ENCODE measurements at regions not wholly inside any gene's neighbourhood (a gene's known extent, or its start where the extent isn't known, plus 50 kb on each side); places are given as distances from the start of the nearest gene placed in this dataset.

DNA sequence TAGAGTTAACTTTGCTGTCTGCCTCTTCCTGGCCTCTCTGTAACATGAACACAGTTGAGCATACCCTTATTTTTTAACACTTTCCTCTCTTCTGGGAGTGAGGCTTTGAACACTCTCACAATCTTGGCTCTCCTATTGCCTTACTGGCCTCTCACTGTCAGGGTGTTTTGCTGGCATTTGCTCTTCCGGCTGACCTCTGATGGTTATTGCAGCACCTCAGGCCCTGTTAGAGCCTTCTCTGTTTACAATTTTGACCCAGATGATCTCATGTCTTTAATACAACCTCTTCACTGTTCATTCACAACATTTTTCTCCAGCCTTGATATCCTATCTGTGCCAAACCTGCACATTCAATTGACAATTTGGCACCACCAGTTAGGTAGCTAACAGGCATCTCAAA is 357.8 kb upstream of the USP15 start:
- TF ChIP-seq, protein P1, sequence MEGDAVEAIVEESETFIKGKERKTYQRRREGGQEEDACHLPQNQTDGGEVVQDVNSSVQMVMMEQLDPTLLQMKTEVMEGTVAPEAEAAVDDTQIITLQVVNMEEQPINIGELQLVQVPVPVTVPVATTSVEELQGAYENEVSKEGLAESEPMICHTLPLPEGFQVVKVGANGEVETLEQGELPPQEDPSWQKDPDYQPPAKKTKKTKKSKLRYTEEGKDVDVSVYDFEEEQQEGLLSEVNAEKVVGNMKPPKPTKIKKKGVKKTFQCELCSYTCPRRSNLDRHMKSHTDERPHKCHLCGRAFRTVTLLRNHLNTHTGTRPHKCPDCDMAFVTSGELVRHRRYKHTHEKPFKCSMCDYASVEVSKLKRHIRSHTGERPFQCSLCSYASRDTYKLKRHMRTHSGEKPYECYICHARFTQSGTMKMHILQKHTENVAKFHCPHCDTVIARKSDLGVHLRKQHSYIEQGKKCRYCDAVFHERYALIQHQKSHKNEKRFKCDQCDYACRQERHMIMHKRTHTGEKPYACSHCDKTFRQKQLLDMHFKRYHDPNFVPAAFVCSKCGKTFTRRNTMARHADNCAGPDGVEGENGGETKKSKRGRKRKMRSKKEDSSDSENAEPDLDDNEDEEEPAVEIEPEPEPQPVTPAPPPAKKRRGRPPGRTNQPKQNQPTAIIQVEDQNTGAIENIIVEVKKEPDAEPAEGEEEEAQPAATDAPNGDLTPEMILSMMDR (IDR thresholded peaks at IDR 0.05), result no peak
- no peak for TF ChIP-seq POLR2A (IDR thresholded peaks at IDR 0.05)
- no peak for TF ChIP-seq EP300 (IDR thresholded peaks at IDR 0.05)
